Heart right ventricle (tissue), 16 donors: ENCODE measurements at regions not wholly inside any gene's neighbourhood (a gene's known extent, or its start where the extent isn't known, plus 50 kb on each side); places are given as distances from the start of the nearest gene placed in this dataset.

Experiments
- ATAC-seq, 8 donors: fragments of 200-7000 bp; cut with Tn5 transposase; one replicate each; pipeline ENCODE4 v1.9.1; 2020; ENCODE audit warnings: mild to moderate bottlenecking in 8 of 8, moderate library complexity in 8 of 8, moderate number of reproducible peaks in 1 of 8
- DNase-seq, 2 donors: peaks; one replicate each; pipeline ENCODE4 v3.0.0-alpha.2; 2020
- H3K27ac ChIP-seq, 10 donors: fragments of 200-600 bp; sonication (generic) in 2 of 10; one replicate each; pipeline versions ENCODE4 v1.5.0 to v1.8.0; 2020 to 2022; ENCODE audit warnings: mild to moderate bottlenecking in 3 of 10
- H3K27me3 ChIP-seq, 7 donors: fragments of 200-600 bp; one replicate each; pipeline ENCODE4 v1.8.0; 2021 to 2022; ENCODE audit warnings: mild to moderate bottlenecking in 2 of 7
- H3K36me3 ChIP-seq, 9 donors: fragments of 200-600 bp; sonication (generic) in 1 of 9; one replicate each; pipeline versions ENCODE4 v1.5.0 to v1.8.0; 2020 to 2022; ENCODE audit warnings: mild to moderate bottlenecking in 2 of 9
- H3K4me1 ChIP-seq, 9 donors: fragments of 200-600 bp; sonication (generic) in 1 of 9; one replicate each; pipeline versions ENCODE4 v1.5.0 to v1.8.0; 2020 to 2022; ENCODE audit warnings: mild to moderate bottlenecking in 4 of 9
- H3K4me3 ChIP-seq, 10 donors: fragments of 200-600 bp; sonication (generic) in 2 of 10; one replicate each; pipeline versions ENCODE4 v1.5.0 to v1.8.0; 2020 to 2022; ENCODE audit warnings: mild to moderate bottlenecking in 7 of 10, moderate library complexity in 2 of 10
- H3K9me3 ChIP-seq, 11 donors: fragments of 200-600 bp in 10 of 11; sonication (generic) in 2 of 11; one replicate each; pipeline versions ENCODE4 v1.5.0 to v1.8.0; 2013 to 2022; ENCODE audit warnings: mild to moderate bottlenecking in 2 of 11, control low read depth in 1 of 11, moderate library complexity in 1 of 11
- WGBS, 2 donors: extraction: QIAGEN DNeasy Blood & Tissue Kit; methylation state at CpG; one replicate each; pipeline ENCODE4 v1.1.7; 2013; ENCODE audit warnings: inconsistent platforms in 1 of 2; 5-methylcytosine and 5-hydroxymethylcytosine counted together
- intact Hi-C, 10 donors: fragments of 100-400 bp; cut with DNase I; formaldehyde crosslinking; loops; one replicate each; pipeline versions ENCODE4 v1.11.1 to v1.14.2; 2022
- TF ChIP-seq, protein P1 (sequence below), 9 donors: fragments of 200-600 bp; sonication (generic) in 2 of 9; IDR thresholded peaks; one replicate each; pipeline versions ENCODE4 v1.5.0 to v1.8.0; 2021 to 2022; ENCODE audit warnings: antibody characterized with exemption in 9 of 9, mild to moderate bottlenecking in 5 of 9, moderate library complexity in 1 of 9
- donor health status: Arrhythmogenic right ventricular cardiomyopathy.
- donor health status: ischemic (EF 13 %, LVEDD 7.1; RV severe dilation, severe dysfunction).
- donor health status: healthy with polysubstance abuse.
- donor health status: DM: no; HTN: yes; CAD: no.
- donor health status: DM: no; HTN: no; CAD: no.
- donor health status: ischemic (EF 25% LVEDD 6.9; RV normal size, moderate dysfunction).
- donor health status: ischemic (EF 25% LVEDD 5.7; RV mildly dilated, moderate dysfunction).
- donor health status: healthy.
- donor health status: DM: yes; HTN: yes; CAD: no.
- donor health status: Ischemic cardiomyopathy.
- donor health status: ischemic (EF 35%, LVEDD 5.7; RV mildly dilated, moderate dysfunction).
- donor health status: nonischemic (EF 11% LVEDD 7.7; RV severe dilation, severe dysfunction).
- donor health status: DM: yes; HTN: yes; CAD: no.
- donor health status: PGD.
- donor health status: ischemic (EF 29% LVEDD 5.4; RV normal size, mild dysfunction).
- donor health status: nonischemic (EF 23%, LVEDD 6.1; RV moderate dilation, normal function).

DNA sequence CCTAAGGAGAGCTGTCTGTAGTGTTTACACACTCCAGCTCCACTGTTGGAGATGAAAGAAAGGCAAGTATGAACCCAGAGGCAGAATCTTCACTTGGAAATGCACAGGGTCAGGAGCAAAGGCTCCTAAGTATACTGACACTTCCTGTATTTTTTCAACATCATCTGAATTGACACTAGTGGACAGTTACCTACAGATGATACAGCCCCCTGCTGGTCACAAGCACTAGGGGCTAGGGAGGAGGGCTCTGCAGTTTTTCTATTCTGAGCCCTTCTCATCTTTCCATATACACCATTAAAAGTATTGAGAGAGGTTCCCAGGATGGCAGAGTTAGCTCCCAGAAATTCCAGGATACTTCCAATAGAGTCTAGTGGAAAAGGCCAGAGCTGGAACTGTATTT is 290.3 kb upstream of the API5 start:
- intact Hi-C loops, result loop anchor here in 1 of 10 donors (10.0 kb wide), 1 partner anchor 247 kb away; no protein-coding TSS in a partner anchor
- Histone ChIP-seq H3K27ac (no peak overlapping the region), H3K4me1 (no peaks in the 10 kb centered on the region), H3K9me3 (no peaks in the 10 kb centered on the region), H3K4me3 (no peak overlapping the region), H3K36me3 (no peaks in the 10 kb centered on the region), H3K27me3 (no peaks in the 10 kb centered on the region)
- no peak for DNase-seq
- TF ChIP-seq, protein P1, sequence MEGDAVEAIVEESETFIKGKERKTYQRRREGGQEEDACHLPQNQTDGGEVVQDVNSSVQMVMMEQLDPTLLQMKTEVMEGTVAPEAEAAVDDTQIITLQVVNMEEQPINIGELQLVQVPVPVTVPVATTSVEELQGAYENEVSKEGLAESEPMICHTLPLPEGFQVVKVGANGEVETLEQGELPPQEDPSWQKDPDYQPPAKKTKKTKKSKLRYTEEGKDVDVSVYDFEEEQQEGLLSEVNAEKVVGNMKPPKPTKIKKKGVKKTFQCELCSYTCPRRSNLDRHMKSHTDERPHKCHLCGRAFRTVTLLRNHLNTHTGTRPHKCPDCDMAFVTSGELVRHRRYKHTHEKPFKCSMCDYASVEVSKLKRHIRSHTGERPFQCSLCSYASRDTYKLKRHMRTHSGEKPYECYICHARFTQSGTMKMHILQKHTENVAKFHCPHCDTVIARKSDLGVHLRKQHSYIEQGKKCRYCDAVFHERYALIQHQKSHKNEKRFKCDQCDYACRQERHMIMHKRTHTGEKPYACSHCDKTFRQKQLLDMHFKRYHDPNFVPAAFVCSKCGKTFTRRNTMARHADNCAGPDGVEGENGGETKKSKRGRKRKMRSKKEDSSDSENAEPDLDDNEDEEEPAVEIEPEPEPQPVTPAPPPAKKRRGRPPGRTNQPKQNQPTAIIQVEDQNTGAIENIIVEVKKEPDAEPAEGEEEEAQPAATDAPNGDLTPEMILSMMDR (IDR thresholded peaks at IDR 0.05), result peak in 8 of 9 donors; percentile 5 to 48 (median 38)
- peak in 4 of 8 donors; percentile 24 to 58 (median 34) for ATAC-seq

DNA sequence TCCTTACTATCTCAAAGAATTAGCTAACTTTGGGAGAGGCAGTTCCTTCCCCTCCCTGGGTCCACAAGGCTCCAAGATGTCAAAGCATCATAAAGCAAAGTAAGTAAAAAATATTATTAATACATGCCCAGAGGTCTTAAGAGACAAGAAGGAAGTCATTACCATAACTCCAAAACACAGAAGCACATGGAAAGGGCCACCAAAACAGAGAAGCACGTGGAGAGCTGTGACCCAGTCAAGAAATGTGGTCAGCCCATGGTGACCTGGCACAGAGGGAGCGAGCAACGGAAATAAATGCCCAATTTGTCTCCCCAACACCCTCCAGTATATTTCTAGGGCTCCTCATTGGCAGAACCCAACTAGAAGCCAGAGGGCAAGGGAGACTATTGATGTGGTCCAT is 277.5 kb upstream of the API5 start:
- Histone ChIP-seq H3K4me1 (peaks cover 0 to 4% (median 0%) of the 10 kb centered on the region in 9 donors), H3K9me3 (peaks cover 0 to 3% (median 0%) of the 10 kb centered on the region in 11 donors), H3K4me3 (no peak overlapping the region), H3K27me3 (no peaks in the 10 kb centered on the region), H3K27ac (no peak overlapping the region), H3K36me3 (no peaks in the 10 kb centered on the region)
- ATAC-seq, result no peak
- intact Hi-C loops, result no loop called here
- TF ChIP-seq, protein P1 (IDR thresholded peaks at IDR 0.05), result no peak
- no peak for DNase-seq
- 84 to 90% methylated on average over 3 of the region's 3 CpGs for WGBS, 2 donors

DNA sequence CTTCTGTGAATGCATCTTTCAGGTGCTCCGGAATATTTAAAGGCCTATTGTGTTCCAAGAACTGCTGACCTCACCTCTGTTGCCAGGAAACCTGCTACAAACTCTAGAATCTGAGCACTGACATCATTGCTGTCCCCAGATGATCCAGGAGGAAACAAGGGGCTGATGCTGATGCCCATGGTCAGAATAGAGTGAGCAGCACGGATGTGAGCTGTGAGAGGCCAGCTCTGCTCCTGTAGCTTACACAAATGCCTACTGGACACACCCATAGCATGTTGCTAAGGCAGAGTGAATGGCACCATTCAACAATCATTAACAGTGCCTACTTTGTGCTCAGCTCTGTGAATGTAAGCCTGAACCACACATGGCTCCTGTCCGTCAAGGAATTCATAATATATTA is 276.7 kb upstream of the API5 start:
- intact Hi-C loops, result no loop called here
- ATAC-seq (peak in 3 of 8 donors; percentile 13 to 56 (median 35)), DNase-seq (no peak)
- 47 to 59% methylated on average over 3 of the region's 3 CpGs for WGBS, 2 donors
- peaks cover 0 to 4% (median 0%) of the 10 kb centered on the region in 9 donors for H3K4me1 ChIP-seq
- H3K36me3 ChIP-seq, result no peaks in the 10 kb centered on the region
- no peak overlapping the region for H3K27ac ChIP-seq
- peaks cover 0 to 3% (median 0%) of the 10 kb centered on the region in 11 donors for H3K9me3 ChIP-seq
- no peaks in the 10 kb centered on the region for H3K27me3 ChIP-seq
- TF ChIP-seq, protein P1 (IDR thresholded peaks at IDR 0.05), result no peak
- no peak overlapping the region for H3K4me3 ChIP-seq

DNA sequence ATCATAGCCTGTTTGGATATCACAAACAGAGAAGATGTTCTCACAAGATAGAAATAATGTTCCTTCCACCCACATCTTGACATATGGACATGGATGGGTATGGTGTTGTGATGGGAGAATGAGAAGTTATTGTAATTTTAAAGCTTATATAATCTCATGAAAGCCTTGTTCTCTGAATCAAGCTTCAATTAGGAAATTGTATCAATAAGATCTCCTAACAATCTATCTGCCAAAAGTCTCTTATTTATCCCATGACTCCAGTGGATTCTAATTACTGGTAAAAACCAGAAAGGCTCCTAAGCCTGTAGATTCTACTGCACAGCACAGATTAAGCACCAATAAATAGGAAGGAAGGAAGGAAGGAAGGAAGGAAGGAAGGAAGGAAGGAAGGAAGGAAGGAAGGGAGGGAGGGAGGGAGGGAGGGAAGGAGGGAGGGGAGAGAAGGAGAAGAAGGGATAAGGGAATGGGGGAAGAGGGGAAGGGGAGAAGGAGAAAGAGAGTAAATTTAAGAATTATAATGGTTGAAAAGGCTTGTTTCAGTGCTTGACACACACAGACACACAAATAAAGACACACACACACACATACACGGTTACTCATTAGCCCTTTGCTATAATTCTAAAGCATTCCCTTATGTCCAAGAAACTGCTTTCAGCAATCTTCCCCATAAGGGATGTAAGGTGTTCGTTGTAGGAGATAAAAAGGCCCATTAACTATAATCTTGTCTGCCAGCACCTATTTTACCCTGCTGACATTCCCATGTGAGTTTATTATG is 258.0 kb upstream of the API5 start:
- TF ChIP-seq, protein P1 (IDR thresholded peaks at IDR 0.05), result no peak
- Histone ChIP-seq H3K27ac (no peak overlapping the region), H3K4me1 (no peaks in the 10 kb centered on the region), H3K9me3 (no peaks in the 10 kb centered on the region), H3K4me3 (no peak overlapping the region), H3K27me3 (no peaks in the 10 kb centered on the region), H3K36me3 (no peaks in the 10 kb centered on the region)
- WGBS, 2 donors, result 46 to 54% methylated on average over 2 of the region's 2 CpGs
- intact Hi-C loops, result no loop called here
- ATAC-seq (no peak), DNase-seq (no peak)
